GM12875 (cell line): ENCODE measurements at regions not wholly inside any gene's neighbourhood (a gene's known extent, or its start where the extent isn't known, plus 50 kb on each side); places are given as distances from the start of the nearest gene placed in this dataset.
"Not testable (repeated sequence)": the region's sequence is repeated elsewhere in the genome, so short reads cannot be mapped to it uniquely, and the experiment has no call there.

ENCODE experiments used
- H3K4me3 ChIP-seq: one replicate; pipeline ENCODE4 v1.5.1; 2011; ENCODE audit warnings: low read depth, low read length, control low read depth
- CTCF ChIP-seq: IDR thresholded peaks from 2 replicates; pipeline ENCODE4 v1.5.1; 2011; ENCODE audit warnings: low read depth, mild to moderate bottlenecking, control low read depth, inconsistent platforms, low read length, moderate library complexity, borderline replicate concordance; ENCODE audit not compliant: insufficient read depth

- no peak for TF ChIP-seq CTCF
- H3K4me3 ChIP-seq, result no peak overlapping the region
These were observed 448.3 kb upstream of the NFIA start for GRCh38 chr1:60634106-60634505.

- no peak overlapping the region for H3K4me3 ChIP-seq
- no peak for TF ChIP-seq CTCF
These were observed 459.9 kb upstream of the NFIA start for GRCh38 chr1:60622486-60622885.

GRCh38 chr1:60621368-60621851, 461.0 kb upstream of the NFIA start:
- no peak for TF ChIP-seq CTCF
- no peak overlapping the region for H3K4me3 ChIP-seq

- TF ChIP-seq CTCF, result no peak
- no peak overlapping the region for H3K4me3 ChIP-seq
These were observed 462.3 kb upstream of the NFIA start for GRCh38 chr1:60620087-60620486.

- TF ChIP-seq CTCF, result no peak
- H3K4me3 ChIP-seq, result no peak overlapping the region
These were observed 462.8 kb upstream of the NFIA start for GRCh38 chr1:60619581-60619980.

- no peak for TF ChIP-seq CTCF
- no peak overlapping the region for H3K4me3 ChIP-seq
These were observed 466.7 kb upstream of the NFIA start for GRCh38 chr1:60615666-60616065.

- no peak for TF ChIP-seq CTCF
- H3K4me3 ChIP-seq, result no peak overlapping the region
These were observed 469.6 kb upstream of the NFIA start for GRCh38 chr1:60612790-60613189.

GRCh38 chr1:60606921-60607320, 475.4 kb upstream of the NFIA start:
- H3K4me3 ChIP-seq, result not testable (repeated sequence)
